Stomach (tissue), 4 donors: ENCODE measurements at regions not wholly inside any gene's neighbourhood (a gene's known extent, or its start where the extent isn't known, plus 50 kb on each side); places are given as distances from the start of the nearest gene placed in this dataset.

Experiments used
- CTCF ChIP-seq, 7 experiments: fragments of 450-650 bp in 4 of 7; fragments of 200-600 bp in 3 of 7; sonication (generic) in 3 of 7; IDR thresholded peaks; one replicate each; pipeline ENCODE4 v1.5.1; 2016 to 2019; ENCODE audit warnings: antibody characterized with exemption in 7 of 7, control low read depth in 2 of 7, mild to moderate bottlenecking in 1 of 7
- POLR2A ChIP-seq, 4 donors: fragments of 450-650 bp; IDR thresholded peaks; one replicate each; pipeline ENCODE4 v1.6.1; 2016; ENCODE audit warnings: antibody characterized with exemption in 4 of 4, control low read depth in 2 of 4, mild to moderate bottlenecking in 1 of 4, moderate library complexity in 1 of 4
- POLR2AphosphoS5 ChIP-seq, 3 donors: sonication (generic); formaldehyde crosslinking; IDR thresholded peaks; one replicate each; pipeline ENCODE4 v1.6.1; 2016; ENCODE audit warnings: antibody characterized with exemption in 3 of 3

GRCh38 chr14:86779416-86779815 lies 1213.6 kb downstream of the GALC start:
- TF ChIP-seq CTCF (IDR thresholded peaks at IDR 0.05): no peak
- TF ChIP-seq POLR2A (IDR thresholded peaks at IDR 0.05): no peak
- TF ChIP-seq POLR2AphosphoS5 (IDR thresholded peaks at IDR 0.05): no peak
